ENCODE measurements at regions not wholly inside any gene's neighbourhood (a gene's known extent, or its start where the extent isn't known, plus 50 kb on each side); places are given as distances from the start of the nearest gene placed in this dataset.

- TF ChIP-seq CTCF (IDR thresholded peaks at IDR 0.05) (no peak), POLR2A (IDR thresholded peaks at IDR 0.05) (no peak)
Observed at GRCh38 chr4:156238171-156238570, 284.5 kb upstream of the CTSO start.

Data from body of pancreas (tissue), 4 donors.